ENCODE measurements at regions not wholly inside any gene's neighbourhood (a gene's known extent, or its start where the extent isn't known, plus 50 kb on each side); places are given as distances from the start of the nearest gene placed in this dataset.

DNA sequence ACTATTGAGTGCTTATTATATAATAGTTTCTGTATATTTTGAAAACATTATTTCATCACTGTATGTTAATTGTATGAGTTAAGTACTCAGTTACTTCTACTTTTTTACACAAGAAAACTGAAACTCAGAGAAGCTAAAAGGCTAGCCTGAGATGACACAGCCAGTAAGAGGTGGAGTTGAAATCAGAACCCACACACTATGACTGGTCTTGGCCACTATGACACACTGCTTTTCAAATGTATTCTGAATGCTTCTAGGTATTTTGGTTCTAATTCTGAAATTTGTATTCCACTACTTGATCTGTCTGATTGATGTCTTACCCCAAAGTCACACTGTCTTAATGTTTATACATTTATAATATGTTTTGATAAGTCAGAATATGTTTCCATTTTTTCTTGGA is 181.8 kb downstream of the ZDHHC21 start:
- Mint-ChIP-seq H3K4me1 (ENCODE audit: low read depth in 2 of 2) (no peaks in the 10 kb centered on the region), H3K9me3 (no peaks in the 10 kb centered on the region)

DNA sequence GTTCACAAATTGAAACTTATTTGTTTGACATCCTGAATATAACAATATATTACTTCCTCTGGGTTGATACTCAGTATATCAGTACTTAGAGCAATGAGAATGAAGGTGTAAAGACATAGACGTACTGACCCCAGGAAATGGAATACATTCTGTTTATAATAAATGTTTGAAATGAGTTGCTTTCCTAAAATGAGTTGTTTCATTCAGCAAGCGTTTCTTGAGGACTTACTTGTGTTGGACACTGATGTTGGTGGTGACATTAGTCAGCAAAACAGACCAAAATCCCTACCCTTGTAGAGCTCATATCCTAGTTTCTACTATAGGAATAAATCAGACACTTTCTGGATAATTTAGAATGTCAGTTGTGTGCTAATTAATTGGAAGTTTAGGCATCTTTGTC is 184.3 kb downstream of the ZDHHC21 start:
- H3K4me1 Mint-ChIP-seq (ENCODE audit: low read depth in 2 of 2): no peaks in the 10 kb centered on the region
- ATAC-seq (replicated peaks) (no peak), DNase-seq (no peak)
- H3K9me3 Mint-ChIP-seq: no peaks in the 10 kb centered on the region
- no peak overlapping the region for H3K4me3 Mint-ChIP-seq
- no peaks in the 10 kb centered on the region for H3K36me3 Mint-ChIP-seq (ENCODE audit: insufficient read depth)
- H3K27me3 Mint-ChIP-seq: peaks cover 0 to 9% of the 10 kb centered on the region in 2 donors
- H3K27ac Mint-ChIP-seq: no peak overlapping the region

More for the DNA sequence above, 181.8 kb downstream of the ZDHHC21 start:
- H3K4me3 Mint-ChIP-seq: no peak overlapping the region
- no peak for ATAC-seq (replicated peaks)
- peaks cover 2 to 12% of the 10 kb centered on the region in 2 donors for H3K27me3 Mint-ChIP-seq
- H3K27ac Mint-ChIP-seq: no peak overlapping the region
- no peak for DNase-seq
- no peaks in the 10 kb centered on the region for H3K36me3 Mint-ChIP-seq (ENCODE audit: insufficient read depth)

DNA sequence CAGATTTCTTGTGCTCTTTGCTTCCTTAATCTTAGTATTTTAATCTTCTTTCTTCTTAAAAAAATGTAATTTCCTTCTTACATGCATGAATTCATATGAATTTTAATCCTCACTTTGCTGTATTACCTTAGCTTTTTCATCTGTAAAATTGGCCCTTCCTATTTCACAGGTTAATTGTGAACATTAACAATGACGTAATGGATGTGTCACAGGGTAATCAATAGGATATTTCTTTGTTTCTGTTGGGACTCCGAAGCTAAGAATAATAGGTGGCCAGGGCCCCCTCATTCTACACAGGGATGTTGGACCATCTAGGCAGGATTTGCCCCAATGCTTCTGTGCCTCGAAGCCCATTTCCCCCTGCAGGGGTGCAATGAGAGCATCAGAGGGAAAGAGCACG is 187.4 kb upstream of the NFIB start:
- Mint-ChIP-seq H3K27me3 (peaks cover 0 to 5% of the 10 kb centered on the region in 2 donors), H3K4me3 (no peak overlapping the region), H3K36me3 (ENCODE audit: insufficient read depth) (no peaks in the 10 kb centered on the region), H3K9me3 (peaks cover 0 to 3% of the 10 kb centered on the region in 2 donors), H3K27ac (no peak overlapping the region), H3K4me1 (ENCODE audit: low read depth in 2 of 2) (no peaks in the 10 kb centered on the region)
- ATAC-seq (replicated peaks): no peak
- DNase-seq: no peak

DNA sequence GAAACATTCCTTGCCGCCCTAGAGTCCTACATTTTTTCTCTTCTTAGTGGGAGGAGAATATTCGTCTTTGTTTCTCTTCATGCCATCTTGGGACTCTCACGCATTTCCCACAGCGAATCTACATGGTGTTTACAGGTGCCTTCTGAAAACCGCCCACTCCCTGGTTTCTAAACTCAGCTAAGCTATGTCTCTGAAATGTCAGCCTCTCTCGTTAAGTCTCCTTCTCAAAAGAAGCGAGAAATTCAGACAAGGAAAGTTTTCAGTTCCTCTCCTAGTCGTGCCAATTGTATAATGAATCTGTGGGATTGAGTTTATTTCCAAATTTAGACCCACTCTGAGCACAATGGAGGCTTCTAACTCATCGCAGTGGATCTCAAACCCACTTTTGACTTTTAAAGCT is 186.8 kb upstream of the NFIB start:
- Mint-ChIP-seq H3K9me3 (peaks cover 0 to 3% of the 10 kb centered on the region in 2 donors), H3K27ac (no peak overlapping the region), H3K4me1 (ENCODE audit: low read depth in 2 of 2) (no peaks in the 10 kb centered on the region), H3K27me3 (no peaks in the 10 kb centered on the region), H3K36me3 (ENCODE audit: insufficient read depth) (no peaks in the 10 kb centered on the region), H3K4me3 (no peak overlapping the region)
- ATAC-seq (replicated peaks) (no peak), DNase-seq (no peak)

DNA sequence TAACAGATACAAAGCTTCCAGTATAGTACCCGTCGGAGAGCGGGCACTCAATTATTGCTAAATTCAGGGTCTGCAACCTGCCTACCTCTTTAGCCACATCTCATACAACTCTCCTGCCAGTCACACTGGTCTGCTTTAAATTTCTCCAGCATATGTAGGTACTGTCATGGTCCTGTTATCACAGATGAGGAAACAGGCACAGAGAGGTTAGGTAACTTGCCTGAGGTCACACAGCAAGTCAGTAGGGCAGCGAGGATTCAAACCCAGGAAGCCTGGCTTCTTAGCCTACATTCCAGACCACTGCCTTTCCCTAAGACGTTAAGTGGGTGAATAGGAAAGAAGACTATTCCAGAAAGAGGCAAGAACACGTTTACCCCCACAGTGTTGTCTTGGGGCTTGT is 186.0 kb upstream of the NFIB start:
- no peak for DNase-seq
- H3K9me3 Mint-ChIP-seq: peaks cover 0 to 4% of the 10 kb centered on the region in 2 donors

GRCh38 chr9:14498824-14499223 is 184.9 kb upstream of the NFIB start:
- DNase-seq (no peak), ATAC-seq (replicated peaks) (no peak)
- H3K36me3 Mint-ChIP-seq (ENCODE audit: insufficient read depth): no peaks in the 10 kb centered on the region
- no peak overlapping the region for H3K27ac Mint-ChIP-seq
- peaks cover 0 to 9% of the 10 kb centered on the region in 2 donors for H3K9me3 Mint-ChIP-seq
- H3K4me1 Mint-ChIP-seq (ENCODE audit: low read depth in 2 of 2): no peaks in the 10 kb centered on the region
- no peaks in the 10 kb centered on the region for H3K27me3 Mint-ChIP-seq
- H3K4me3 Mint-ChIP-seq: no peak overlapping the region

More for the DNA sequence above, 186.0 kb upstream of the NFIB start:
- no peaks in the 10 kb centered on the region for H3K27me3 Mint-ChIP-seq
- H3K4me1 Mint-ChIP-seq (ENCODE audit: low read depth in 2 of 2): no peaks in the 10 kb centered on the region
- no peak overlapping the region for H3K27ac Mint-ChIP-seq
- H3K4me3 Mint-ChIP-seq: no peak overlapping the region
- no peaks in the 10 kb centered on the region for H3K36me3 Mint-ChIP-seq (ENCODE audit: insufficient read depth)
- no peak for ATAC-seq (replicated peaks)

- Mint-ChIP-seq H3K27ac (no peak overlapping the region), H3K4me3 (no peak overlapping the region), H3K27me3 (no peaks in the 10 kb centered on the region), H3K9me3 (peaks cover 0 to 11% of the 10 kb centered on the region in 2 donors), H3K4me1 (ENCODE audit: low read depth in 2 of 2) (no peaks in the 10 kb centered on the region), H3K36me3 (ENCODE audit: insufficient read depth) (no peaks in the 10 kb centered on the region)
- no peak for ATAC-seq (replicated peaks)
- no peak for DNase-seq
Observed at GRCh38 chr9:14497476-14497875, 183.5 kb upstream of the NFIB start.

DNA sequence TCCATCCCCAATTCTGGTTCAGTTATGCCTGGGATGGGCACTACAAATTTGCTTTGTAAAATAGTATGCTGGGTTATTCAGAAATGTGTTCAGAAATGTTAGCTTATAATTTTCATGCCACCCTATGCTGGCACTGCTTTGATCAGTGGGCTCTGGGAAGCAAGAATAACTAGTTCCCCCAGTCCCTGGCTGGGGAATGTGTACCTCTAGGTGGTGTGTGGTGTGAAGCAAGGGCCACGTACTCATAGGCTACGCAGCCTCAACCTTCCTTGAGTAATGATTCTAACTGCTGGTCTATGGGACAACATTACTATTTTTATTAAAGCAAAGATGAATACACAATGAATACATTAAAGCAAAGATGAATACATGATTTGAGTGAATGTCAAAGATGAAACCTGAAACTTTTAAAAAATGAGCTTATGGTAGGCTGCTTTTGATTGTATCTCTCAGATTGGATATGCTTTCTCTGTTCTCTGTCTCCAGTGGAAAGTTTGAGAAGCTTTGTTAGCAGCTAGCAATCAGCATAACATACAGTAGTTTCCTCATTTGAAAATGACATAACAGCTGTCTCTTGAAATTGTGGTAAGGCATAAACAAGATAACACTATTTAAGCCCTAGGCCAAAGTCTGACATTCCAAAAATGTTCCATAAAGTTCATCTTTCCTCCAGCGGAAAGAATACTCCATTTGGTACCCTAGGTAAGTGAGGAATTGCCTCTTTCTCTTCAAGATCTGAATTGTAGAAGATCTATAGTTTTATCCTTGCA is 174.7 kb upstream of the NFIB start:
- no peaks in the 10 kb centered on the region for H3K36me3 Mint-ChIP-seq (ENCODE audit: insufficient read depth)
- no peaks in the 10 kb centered on the region for H3K27me3 Mint-ChIP-seq
- ATAC-seq (replicated peaks) (no peak), DNase-seq (no peak)
- no peak overlapping the region for H3K4me3 Mint-ChIP-seq
- H3K4me1 Mint-ChIP-seq (ENCODE audit: low read depth in 2 of 2): no peaks in the 10 kb centered on the region
- peaks cover 0 to 1% of the 10 kb centered on the region in 2 donors for H3K9me3 Mint-ChIP-seq
- H3K27ac Mint-ChIP-seq: no peak overlapping the region

DNA sequence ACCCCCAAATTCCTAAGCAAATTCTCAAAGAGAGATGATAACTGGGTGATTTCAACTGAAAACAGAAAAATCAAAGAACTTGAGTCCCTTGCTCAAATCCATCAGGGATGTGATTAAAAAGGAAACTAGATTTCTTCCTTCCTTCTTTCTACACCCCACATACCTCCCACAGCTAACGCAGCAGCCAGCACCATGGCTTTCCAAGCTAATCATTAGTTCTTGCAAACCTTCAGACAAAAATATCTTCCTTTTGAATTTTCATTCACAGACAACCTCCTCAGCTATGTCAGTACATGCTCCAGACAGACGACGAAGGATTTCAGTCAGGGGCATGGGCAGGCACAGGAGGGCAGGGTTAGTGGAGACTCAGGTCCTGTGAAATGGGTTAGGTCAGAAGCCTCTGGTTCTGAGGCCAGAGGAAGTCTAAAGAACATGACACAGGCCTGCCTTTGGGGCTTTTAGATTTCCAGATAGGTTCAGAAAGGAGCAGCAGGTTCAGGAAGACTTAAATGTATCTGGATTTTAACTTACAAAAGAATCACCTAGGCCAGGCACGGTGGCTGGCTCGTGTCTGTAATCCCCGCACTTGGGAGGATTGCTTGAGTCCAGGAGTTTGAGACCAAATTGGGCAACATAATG is 173.7 kb upstream of the NFIB start:
- no peaks in the 10 kb centered on the region for H3K9me3 Mint-ChIP-seq
- no peaks in the 10 kb centered on the region for H3K36me3 Mint-ChIP-seq (ENCODE audit: insufficient read depth)
- H3K4me3 Mint-ChIP-seq: no peak overlapping the region
- no peak overlapping the region for H3K27ac Mint-ChIP-seq
- no peak for DNase-seq
- no peak for ATAC-seq (replicated peaks)
- H3K4me1 Mint-ChIP-seq (ENCODE audit: low read depth in 2 of 2): no peaks in the 10 kb centered on the region
- no peaks in the 10 kb centered on the region for H3K27me3 Mint-ChIP-seq

DNA sequence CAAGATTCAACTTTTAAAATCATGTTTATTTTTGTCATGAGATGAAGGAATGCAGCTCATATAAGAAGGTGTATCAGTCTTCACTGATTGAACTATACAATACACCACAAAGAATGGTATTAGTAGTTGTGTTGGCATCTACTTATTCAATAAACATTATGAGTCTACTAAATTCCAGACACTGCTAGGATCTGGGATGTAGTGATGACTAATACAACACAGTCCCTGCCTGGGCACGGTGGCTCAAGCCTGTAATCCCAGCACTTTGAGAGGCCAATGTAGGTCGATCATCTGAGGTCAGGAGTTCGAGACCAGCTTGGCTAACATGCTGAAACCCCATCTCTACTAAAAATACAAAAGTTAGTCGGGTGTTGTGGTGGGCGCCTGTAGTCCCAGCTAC is 171.4 kb upstream of the NFIB start:
- no peak overlapping the region for H3K27ac Mint-ChIP-seq
- no peaks in the 10 kb centered on the region for H3K4me1 Mint-ChIP-seq (ENCODE audit: low read depth in 2 of 2)
- DNase-seq: no peak
- H3K4me3 Mint-ChIP-seq: no peak overlapping the region
- no peaks in the 10 kb centered on the region for H3K9me3 Mint-ChIP-seq
- ATAC-seq (replicated peaks): no peak
- H3K36me3 Mint-ChIP-seq (ENCODE audit: insufficient read depth): no peaks in the 10 kb centered on the region
- H3K27me3 Mint-ChIP-seq: no peaks in the 10 kb centered on the region

DNA sequence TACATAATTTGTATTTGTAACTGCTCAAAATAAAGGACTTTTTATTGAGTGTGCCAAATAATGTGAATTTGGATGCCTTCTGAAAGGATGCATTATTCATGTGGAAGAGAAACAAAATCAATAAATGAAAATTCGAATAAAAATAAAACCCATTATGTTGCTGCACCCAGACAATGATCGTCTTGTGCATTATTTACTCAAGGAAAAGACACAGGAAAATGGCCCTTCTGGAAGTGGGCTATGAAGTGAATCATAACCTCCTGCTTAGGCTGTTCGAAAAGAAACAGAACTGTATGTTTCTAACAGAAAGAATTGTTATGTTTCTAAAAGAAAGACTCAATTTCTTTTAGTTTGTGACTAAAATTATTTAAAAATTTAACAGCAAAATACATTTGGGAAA is 168.9 kb upstream of the NFIB start:
- DNase-seq (no peak), ATAC-seq (replicated peaks) (no peak)
- no peak overlapping the region for H3K27ac Mint-ChIP-seq
- H3K36me3 Mint-ChIP-seq (ENCODE audit: insufficient read depth): no peaks in the 10 kb centered on the region
- H3K9me3 Mint-ChIP-seq: peaks cover 0 to 3% of the 10 kb centered on the region in 2 donors
- H3K27me3 Mint-ChIP-seq: no peaks in the 10 kb centered on the region
- no peaks in the 10 kb centered on the region for H3K4me1 Mint-ChIP-seq (ENCODE audit: low read depth in 2 of 2)
- no peak overlapping the region for H3K4me3 Mint-ChIP-seq

DNA sequence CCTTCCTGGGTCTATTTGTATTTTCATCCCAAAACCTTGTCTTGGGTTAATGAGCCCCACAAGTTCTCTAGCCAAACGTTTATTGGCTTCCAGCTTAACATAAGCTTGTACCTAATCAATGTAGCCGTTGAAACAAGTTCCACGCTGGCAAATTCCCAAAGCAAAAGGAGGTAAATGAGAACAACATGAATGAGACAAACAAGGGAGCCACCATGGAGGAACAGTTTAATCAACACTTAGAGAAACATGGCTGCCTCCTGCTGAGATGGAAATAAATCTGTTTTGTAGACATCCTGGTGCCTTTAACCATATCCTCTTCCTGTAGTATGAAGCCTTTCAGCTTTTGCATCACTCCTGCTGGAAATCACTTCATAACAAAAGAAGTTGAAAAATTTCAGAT is 166.6 kb upstream of the NFIB start:
- Mint-ChIP-seq H3K27me3 (no peaks in the 10 kb centered on the region), H3K4me3 (no peak overlapping the region), H3K4me1 (ENCODE audit: low read depth in 2 of 2) (no peaks in the 10 kb centered on the region), H3K36me3 (ENCODE audit: insufficient read depth) (no peaks in the 10 kb centered on the region), H3K9me3 (peaks cover 0 to 3% of the 10 kb centered on the region in 2 donors), H3K27ac (no peak overlapping the region)
- DNase-seq: no peak
- ATAC-seq (replicated peaks): no peak

- no peak for DNase-seq
- H3K4me1 Mint-ChIP-seq (ENCODE audit: low read depth in 2 of 2): no peaks in the 10 kb centered on the region
- H3K27me3 Mint-ChIP-seq: no peaks in the 10 kb centered on the region
- H3K27ac Mint-ChIP-seq: no peak overlapping the region
- ATAC-seq (replicated peaks): no peak
- no peak overlapping the region for H3K4me3 Mint-ChIP-seq
- peaks cover 0 to 3% of the 10 kb centered on the region in 2 donors for H3K9me3 Mint-ChIP-seq
- H3K36me3 Mint-ChIP-seq (ENCODE audit: insufficient read depth): no peaks in the 10 kb centered on the region
Observed at GRCh38 chr9:14479163-14479560, 165.2 kb upstream of the NFIB start.
